Large intestine (tissue), 3 donors: ENCODE measurements at regions not wholly inside any gene's neighbourhood (a gene's known extent, or its start where the extent isn't known, plus 50 kb on each side); places are given as distances from the start of the nearest gene placed in this dataset.

Experiments used
- DNase-seq, 2 donors: peaks; one replicate each; pipeline versions ENCODE4 v3.0.0 to v3.0.0-alpha.2; 2013
- H3K27ac ChIP-seq: one replicate; pipeline ENCODE4 v1.5.1; 2013; ENCODE audit warnings: low read length
- H3K27me3 ChIP-seq: 2 replicates; pipeline ENCODE4 v1.6.1; 2013; ENCODE audit warnings: low read length; ENCODE audit not compliant: control insufficient read depth, insufficient read depth
- H3K36me3 ChIP-seq: 2 replicates; pipeline ENCODE4 v1.6.1; 2013; ENCODE audit warnings: low read length; ENCODE audit not compliant: control insufficient read depth, insufficient read depth
- H3K4me1 ChIP-seq: one replicate; pipeline ENCODE4 v1.6.1; 2013; ENCODE audit warnings: low read length; ENCODE audit not compliant: control insufficient read depth, insufficient read depth
- H3K4me3 ChIP-seq: one replicate; pipeline ENCODE4 v1.5.1; 2013; ENCODE audit warnings: low read length
- H3K9me3 ChIP-seq: one replicate; pipeline ENCODE4 v1.6.1; 2013; ENCODE audit warnings: mild to moderate bottlenecking, low read depth, low read length, moderate library complexity; ENCODE audit not compliant: control insufficient read depth
- WGBS: methylation state at CpG from one replicate; pipeline ENCODE4 v1.1.5; 2013; ENCODE audit warnings: low lambda C conversion rate; ENCODE audit not compliant: insufficient coverage; 5-methylcytosine and 5-hydroxymethylcytosine counted together

DNA sequence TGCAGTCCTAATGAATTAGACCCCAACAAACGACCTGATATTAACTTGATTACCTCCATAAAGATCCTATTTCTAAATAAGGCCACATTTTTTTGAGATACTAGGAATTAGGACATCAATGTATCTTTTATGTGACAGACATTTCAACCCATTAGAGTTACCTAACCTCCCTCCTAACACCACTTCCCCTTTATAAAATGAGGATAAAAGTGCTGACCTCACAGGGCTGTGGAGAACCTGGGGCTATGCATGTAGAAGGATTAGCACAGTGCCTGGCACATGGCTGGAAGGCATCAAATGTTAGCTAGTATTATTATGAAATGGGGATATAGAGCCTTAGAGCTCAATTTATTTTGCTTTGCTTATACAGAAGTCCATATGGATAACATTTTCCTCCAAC, 53.5 kb upstream of the LRRN1 start:
- Histone ChIP-seq H3K27ac (no peak overlapping the region), H3K27me3 (no peaks in the 10 kb centered on the region), H3K4me1 (no peaks in the 10 kb centered on the region), H3K9me3 (no peaks in the 10 kb centered on the region), H3K4me3 (no peak overlapping the region), H3K36me3 (no peaks in the 10 kb centered on the region)
- no CpG with 5 or more reads among the region's 1 CpG for WGBS
- DNase-seq: no peak

DNA sequence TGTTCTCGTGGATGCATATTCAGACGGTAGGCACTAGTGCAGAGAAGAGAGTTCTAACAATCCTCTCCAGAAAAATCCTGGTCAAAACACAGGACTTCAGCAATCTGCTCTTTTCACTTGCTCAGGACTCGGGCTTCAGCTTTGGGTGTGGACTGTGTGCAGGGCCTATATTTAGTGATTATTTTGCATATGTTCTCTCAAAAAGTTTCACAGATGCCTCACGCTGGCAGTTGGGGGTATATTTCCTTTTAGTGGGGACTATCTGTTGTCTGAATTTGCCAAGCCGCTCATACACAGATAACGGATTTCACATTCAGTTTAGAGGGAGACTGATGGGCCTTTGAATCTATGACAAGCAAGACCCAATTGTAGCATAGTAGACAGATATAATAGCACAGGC, 54.4 kb upstream of the LRRN1 start:
- Histone ChIP-seq H3K27ac (no peak overlapping the region), H3K9me3 (no peaks in the 10 kb centered on the region), H3K27me3 (no peaks in the 10 kb centered on the region), H3K4me3 (no peak overlapping the region), H3K36me3 (no peaks in the 10 kb centered on the region), H3K4me1 (no peaks in the 10 kb centered on the region)
- DNase-seq: no peak
- no CpG with 5 or more reads among the region's 6 CpGs for WGBS

GRCh38 chr3:3743754-3744153, 55.5 kb upstream of the LRRN1 start:
- H3K27me3 ChIP-seq: no peaks in the 10 kb centered on the region
- no peak overlapping the region for H3K4me3 ChIP-seq
- H3K9me3 ChIP-seq: no peaks in the 10 kb centered on the region
- DNase-seq: peak in 1 of 2 donors; percentile 8
- WGBS: 92% methylated on average over 2 of the region's 3 CpGs
- H3K36me3 ChIP-seq: no peaks in the 10 kb centered on the region
- H3K27ac ChIP-seq: no peak overlapping the region
- no peaks in the 10 kb centered on the region for H3K4me1 ChIP-seq

- 80% methylated on average over 1 of the region's 4 CpGs for WGBS
- Histone ChIP-seq H3K4me1 (no peaks in the 10 kb centered on the region), H3K27ac (no peak overlapping the region), H3K27me3 (no peaks in the 10 kb centered on the region), H3K4me3 (no peak overlapping the region), H3K36me3 (no peaks in the 10 kb centered on the region), H3K9me3 (no peaks in the 10 kb centered on the region)
- no peak for DNase-seq
These were observed 59.2 kb upstream of the LRRN1 start for GRCh38 chr3:3740061-3740460.

- H3K36me3 ChIP-seq: no peaks in the 10 kb centered on the region
- H3K4me1 ChIP-seq: no peaks in the 10 kb centered on the region
- H3K9me3 ChIP-seq: no peaks in the 10 kb centered on the region
- H3K27me3 ChIP-seq: no peaks in the 10 kb centered on the region
- 87% methylated on average over 3 of the region's 9 CpGs for WGBS
- H3K27ac ChIP-seq: no peak overlapping the region
- no peak for DNase-seq
- H3K4me3 ChIP-seq: no peak overlapping the region
These were observed 59.7 kb upstream of the LRRN1 start for GRCh38 chr3:3739330-3740060.

DNA sequence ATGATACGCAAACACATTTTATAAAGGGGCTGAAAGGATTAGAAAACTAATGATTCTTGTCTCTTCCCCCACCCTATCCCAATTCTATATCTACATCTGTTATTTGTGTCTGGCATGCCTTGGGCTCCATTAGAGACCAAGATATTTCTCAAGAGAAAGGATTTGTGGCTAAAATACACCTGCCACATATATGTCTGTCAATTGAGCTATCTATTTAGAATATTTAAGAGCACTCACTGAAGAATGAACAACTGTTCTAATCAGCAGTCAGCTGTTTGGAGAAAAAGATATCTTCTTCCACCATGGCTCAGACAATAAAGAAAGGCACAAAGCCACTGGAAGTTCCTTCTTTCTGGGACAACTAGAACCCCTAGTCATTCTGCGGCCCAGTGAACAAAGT, 61.7 kb upstream of the LRRN1 start:
- Histone ChIP-seq H3K27me3 (no peaks in the 10 kb centered on the region), H3K27ac (no peak overlapping the region), H3K4me3 (no peak overlapping the region), H3K4me1 (no peaks in the 10 kb centered on the region), H3K9me3 (no peaks in the 10 kb centered on the region), H3K36me3 (no peaks in the 10 kb centered on the region)
- WGBS: no CpG with 5 or more reads among the region's 2 CpGs
- no peak for DNase-seq

DNA sequence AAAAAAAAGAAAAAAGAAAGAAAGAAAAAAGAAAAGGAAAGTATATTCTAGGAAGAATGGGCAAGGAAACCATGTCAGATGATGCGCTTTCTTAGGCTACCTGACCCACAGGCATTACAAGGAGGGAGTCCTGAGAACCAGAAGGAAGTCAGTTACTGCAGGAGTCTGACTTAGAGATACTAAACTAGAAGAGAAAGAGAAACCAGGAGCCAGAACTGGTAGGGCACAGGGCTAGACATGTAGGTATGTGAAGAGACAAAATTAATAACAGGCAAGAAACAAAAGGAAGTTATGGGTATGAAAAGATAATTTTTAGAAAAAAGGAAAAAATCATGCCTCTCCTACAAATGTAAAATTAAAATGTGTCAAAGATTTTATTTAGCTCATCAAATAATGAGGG, 63.3 kb upstream of the LRRN1 start:
- Histone ChIP-seq H3K27ac (no peak overlapping the region), H3K4me3 (no peak overlapping the region), H3K36me3 (no peaks in the 10 kb centered on the region), H3K9me3 (no peaks in the 10 kb centered on the region), H3K4me1 (no peaks in the 10 kb centered on the region), H3K27me3 (no peaks in the 10 kb centered on the region)
- no peak for DNase-seq
- WGBS: 100% methylated on average over 1 of the region's 1 CpG

GRCh38 chr3:3734881-3735280, 64.3 kb upstream of the LRRN1 start:
- Histone ChIP-seq H3K36me3 (no peaks in the 10 kb centered on the region), H3K4me3 (no peak overlapping the region), H3K9me3 (no peaks in the 10 kb centered on the region), H3K4me1 (no peaks in the 10 kb centered on the region), H3K27me3 (no peaks in the 10 kb centered on the region), H3K27ac (no peak overlapping the region)
- DNase-seq: no peak
- no CpG with 5 or more reads among the region's 6 CpGs for WGBS

GRCh38 chr3:3729261-3729660, 70.0 kb upstream of the LRRN1 start:
- Histone ChIP-seq H3K27me3 (no peaks in the 10 kb centered on the region), H3K4me3 (no peak overlapping the region), H3K36me3 (no peaks in the 10 kb centered on the region), H3K4me1 (no peaks in the 10 kb centered on the region), H3K9me3 (no peaks in the 10 kb centered on the region), H3K27ac (no peak overlapping the region)
- no peak for DNase-seq
- WGBS: 70% methylated on average over 2 of the region's 4 CpGs

DNA sequence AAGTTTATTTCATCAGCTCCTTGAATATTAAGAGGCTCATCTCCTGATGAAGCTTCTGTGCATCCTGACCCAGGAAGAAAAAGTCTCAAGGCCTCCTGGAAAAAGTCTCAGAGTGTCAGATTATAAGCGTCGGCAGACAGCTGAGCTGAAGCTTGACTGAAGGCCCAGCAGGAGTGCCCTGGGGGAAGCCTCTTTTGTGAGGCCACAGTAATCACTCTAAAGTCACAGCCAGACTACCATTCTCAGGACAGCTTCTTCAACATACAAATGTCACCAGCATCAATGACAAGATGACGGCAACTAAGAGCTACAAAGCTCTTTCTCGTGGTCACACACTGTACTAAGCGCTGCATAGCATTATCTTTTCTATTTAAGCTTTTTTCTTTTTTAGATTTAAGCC, 72.7 kb upstream of the LRRN1 start:
- Histone ChIP-seq H3K27me3 (no peaks in the 10 kb centered on the region), H3K27ac (no peak overlapping the region), H3K4me3 (no peak overlapping the region), H3K36me3 (no peaks in the 10 kb centered on the region), H3K4me1 (no peaks in the 10 kb centered on the region), H3K9me3 (no peaks in the 10 kb centered on the region)
- DNase-seq: no peak
- WGBS: 100% methylated on average over 1 of the region's 5 CpGs

DNA sequence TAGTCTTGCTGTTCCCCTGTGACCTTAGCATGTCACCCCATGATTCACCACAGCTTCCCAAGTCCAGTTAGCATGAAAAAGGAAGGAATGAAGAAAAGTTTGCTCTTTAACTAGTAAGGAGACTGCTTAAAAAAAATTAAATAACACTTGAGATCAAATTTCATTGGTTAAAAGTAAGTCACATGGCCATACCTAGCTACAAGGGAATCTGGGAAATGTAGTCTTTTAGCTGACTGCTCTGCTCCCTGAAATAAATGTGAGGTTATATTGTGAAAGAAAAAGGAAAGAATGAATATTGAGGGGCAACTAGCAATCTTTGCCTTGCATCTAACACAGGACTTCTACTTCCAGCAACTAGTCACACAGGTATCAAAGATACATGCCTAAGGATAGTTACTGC, 84.7 kb upstream of the LRRN1 start:
- Histone ChIP-seq H3K27me3 (no peaks in the 10 kb centered on the region), H3K36me3 (no peaks in the 10 kb centered on the region)

More for the DNA sequence above, 84.7 kb upstream of the LRRN1 start:
- DNase-seq: no peak
- no peak overlapping the region for H3K4me3 ChIP-seq
- peaks cover 5% of the 10 kb centered on the region for H3K9me3 ChIP-seq
- H3K4me1 ChIP-seq: no peaks in the 10 kb centered on the region
- H3K27ac ChIP-seq: no peak overlapping the region
